Activated CD4-positive, alpha-beta T cell treated with anti-CD3 and anti-CD28 coated beads, Interleukin-2, Interleukin-4, amounts not matched to agents 100 ng/mL and 50 ng/mL, durations not matched to agents 16 hours and 8 hours (primary cell): ENCODE measurements at regions not wholly inside any gene's neighbourhood (a gene's known extent, or its start where the extent isn't known, plus 50 kb on each side); places are given as distances from the start of the nearest gene placed in this dataset.
"Not testable (repeated sequence)": the region's sequence is repeated elsewhere in the genome, so short reads cannot be mapped to it uniquely, and the experiment has no call there.

Source experiments
- DNase-seq: peaks from one replicate; pipeline ENCODE4 v3.0.0-alpha.2; 2020; ENCODE audit warnings: low spot score

- no peak for DNase-seq
Measured at GRCh38 chr4:79175716-79176115, 150.1 kb downstream of the NAA11 start.

GRCh38 chr4:79174490-79175252 lies 151.2 kb downstream of the NAA11 start:
- DNase-seq, result no peak

GRCh38 chr4:79173186-79173585 lies 152.7 kb downstream of the NAA11 start:
- no peak for DNase-seq

GRCh38 chr4:79170077-79170476 lies 155.8 kb downstream of the NAA11 start:
- DNase-seq, result no peak

GRCh38 chr4:79164907-79165610 lies 160.8 kb downstream of the NAA11 start:
- DNase-seq, result no peak

GRCh38 chr4:79163981-79164490 lies 161.8 kb downstream of the NAA11 start:
- peak; percentile 31 for DNase-seq

- DNase-seq, result no peak
Measured at GRCh38 chr4:79160962-79161361, 164.9 kb downstream of the NAA11 start.

GRCh38 chr4:79158705-79159104 lies 167.2 kb downstream of the NAA11 start:
- not testable (repeated sequence) for DNase-seq

- DNase-seq, result no peak
Measured at GRCh38 chr4:79155336-79155735, 170.5 kb downstream of the NAA11 start.

- no peak for DNase-seq
Measured at GRCh38 chr4:79150820-79151416, 174.9 kb downstream of the NAA11 start.

- no peak for DNase-seq
Measured at GRCh38 chr4:79148369-79148768, 177.5 kb downstream of the NAA11 start.

- no peak for DNase-seq
Measured at GRCh38 chr4:79147251-79147650, 178.6 kb downstream of the NAA11 start.

- DNase-seq, result no peak
Measured at GRCh38 chr4:79141530-79141929, 184.3 kb downstream of the NAA11 start.

- DNase-seq, result no peak
Measured at GRCh38 chr4:79134767-79135166, 191.1 kb downstream of the NAA11 start.

GRCh38 chr4:79132826-79133225 lies 193.0 kb downstream of the NAA11 start:
- no peak for DNase-seq

- no peak for DNase-seq
Measured at GRCh38 chr4:79121875-79122358, 182.7 kb upstream of the PAQR3 start.

GRCh38 chr4:79121223-79121622 lies 182.0 kb upstream of the PAQR3 start:
- no peak for DNase-seq

- not testable (repeated sequence) for DNase-seq
Measured at GRCh38 chr4:79117051-79117450, 177.8 kb upstream of the PAQR3 start.

GRCh38 chr4:79107014-79107413 lies 167.8 kb upstream of the PAQR3 start:
- no peak for DNase-seq

GRCh38 chr4:79088946-79089691 lies 149.9 kb upstream of the PAQR3 start:
- DNase-seq, result no peak

- DNase-seq, result no peak
Measured at GRCh38 chr4:79087071-79087470, 147.8 kb upstream of the PAQR3 start.

- DNase-seq, result no peak
Measured at GRCh38 chr4:79083406-79084010, 144.3 kb upstream of the PAQR3 start.
